Body of pancreas (tissue), 4 donors: ENCODE measurements at regions not wholly inside any gene's neighbourhood (a gene's known extent, or its start where the extent isn't known, plus 50 kb on each side); places are given as distances from the start of the nearest gene placed in this dataset.

ENCODE experiments used
- CTCF ChIP-seq, 7 experiments: fragments of 450-650 bp in 4 of 7; fragments of 200-600 bp in 3 of 7; sonication (generic) in 3 of 7; IDR thresholded peaks; one replicate each; pipeline ENCODE4 v1.5.1; 2016 to 2019; ENCODE audit warnings: antibody characterized with exemption in 7 of 7
- POLR2A ChIP-seq, 3 donors: fragments of 450-650 bp; IDR thresholded peaks; one replicate each; pipeline ENCODE4 v1.6.1; 2016; ENCODE audit warnings: antibody characterized with exemption in 3 of 3, mild to moderate bottlenecking in 2 of 3

GRCh38 chr11:112797648-112798293, 163.4 kb upstream of the NCAM1 start:
- TF ChIP-seq CTCF (IDR thresholded peaks at IDR 0.05) = peak in 5 of 7 experiments; percentile 13 to 40 (median 32)
- no peak for TF ChIP-seq POLR2A (IDR thresholded peaks at IDR 0.05)
